Neutrophil (primary cell): ENCODE measurements at regions not wholly inside any gene's neighbourhood (a gene's known extent, or its start where the extent isn't known, plus 50 kb on each side); places are given as distances from the start of the nearest gene placed in this dataset.

Source experiments
- H3K27ac ChIP-seq: fragments of 200-600 bp; sonication (generic); 2 replicates; pipeline ENCODE4 v1.5.1; 2016; ENCODE audit warnings: mild to moderate bottlenecking, moderate library complexity
- H3K27me3 ChIP-seq: fragments of 200-600 bp; sonication (generic); 2 replicates; pipeline ENCODE4 v1.6.0; 2016; ENCODE audit warnings: mild to moderate bottlenecking
- H3K36me3 ChIP-seq: fragments of 200-600 bp; sonication (generic); 2 replicates; pipeline ENCODE4 v1.5.1; 2017
- H3K4me1 ChIP-seq, 2 experiments: fragments of 200-600 bp in 1 of 2; sonication (generic) in 1 of 2; 1 replicate in 1 of 2; 2 replicates in 1 of 2; pipeline versions ENCODE4 v1.5.1 to v1.6.1; 2013 to 2016; ENCODE audit warnings: low read depth in 1 of 2, low read length in 1 of 2, mild to moderate bottlenecking in 1 of 2, moderate library complexity in 1 of 2; ENCODE audit not compliant: control insufficient read depth in 1 of 2, insufficient read depth in 1 of 2
- H3K4me3 ChIP-seq, 2 experiments: fragments of 200-600 bp in 1 of 2; sonication (generic) in 1 of 2; 1 replicate in 1 of 2; 2 replicates in 1 of 2; pipeline ENCODE4 v1.5.1; 2013 to 2016; ENCODE audit warnings: low read depth in 1 of 2, low read length in 1 of 2, mild to moderate bottlenecking in 1 of 2, moderate library complexity in 1 of 2
- H3K9me3 ChIP-seq: fragments of 200-600 bp; sonication (generic); 2 replicates; pipeline ENCODE4 v1.5.1; 2016
- CTCF ChIP-seq: fragments of 200-600 bp; sonication (generic); IDR thresholded peaks from 2 replicates; pipeline ENCODE4 v1.5.1; 2016; ENCODE audit warnings: antibody characterized with exemption

DNA sequence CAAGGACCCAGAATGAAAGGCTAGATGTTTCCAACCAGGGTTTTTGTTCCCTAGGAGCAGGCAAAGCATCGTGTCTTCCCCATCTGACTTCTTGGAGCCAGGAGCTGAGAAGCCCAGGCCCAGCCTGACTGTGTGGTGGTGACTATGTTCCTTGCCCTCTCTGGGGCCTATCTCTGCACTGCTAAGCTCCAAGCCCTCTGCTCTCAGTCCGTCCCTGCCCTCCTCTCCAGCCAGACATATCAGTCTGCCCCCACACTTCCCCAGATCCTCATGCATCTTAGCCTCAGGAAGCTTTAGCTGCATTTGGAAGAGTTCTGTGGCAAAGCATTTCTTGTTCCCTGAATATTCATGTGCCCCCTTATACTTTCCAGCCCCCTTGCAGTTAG is 196.6 kb downstream of the CYP26B1 start:
- no peaks in the 10 kb centered on the region for H3K4me1 ChIP-seq
- no peaks in the 10 kb centered on the region for H3K36me3 ChIP-seq
- TF ChIP-seq CTCF: no peak
- H3K9me3 ChIP-seq: no peaks in the 10 kb centered on the region
- H3K27ac ChIP-seq: no peak overlapping the region
- no peak overlapping the region for H3K4me3 ChIP-seq
- H3K27me3 ChIP-seq: no peaks in the 10 kb centered on the region

GRCh38 chr2:71950256-71951082 is 197.2 kb downstream of the CYP26B1 start:
- no peaks in the 10 kb centered on the region for H3K4me1 ChIP-seq
- no peak overlapping the region for H3K27ac ChIP-seq
- H3K36me3 ChIP-seq: no peaks in the 10 kb centered on the region
- H3K27me3 ChIP-seq: no peaks in the 10 kb centered on the region
- no peak overlapping the region for H3K4me3 ChIP-seq
- no peaks in the 10 kb centered on the region for H3K9me3 ChIP-seq
- TF ChIP-seq CTCF: no peak

GRCh38 chr2:71949537-71949798 is 198.2 kb downstream of the CYP26B1 start:
- no peak for TF ChIP-seq CTCF
- no peaks in the 10 kb centered on the region for H3K36me3 ChIP-seq
- H3K4me3 ChIP-seq: no peak overlapping the region
- H3K9me3 ChIP-seq: no peaks in the 10 kb centered on the region
- H3K27me3 ChIP-seq: no peaks in the 10 kb centered on the region
- no peaks in the 10 kb centered on the region for H3K4me1 ChIP-seq
- no peak overlapping the region for H3K27ac ChIP-seq

- no peaks in the 10 kb centered on the region for H3K4me1 ChIP-seq
- H3K27me3 ChIP-seq: no peaks in the 10 kb centered on the region
- no peaks in the 10 kb centered on the region for H3K36me3 ChIP-seq
- no peak for TF ChIP-seq CTCF
- no peak overlapping the region for H3K4me3 ChIP-seq
- H3K27ac ChIP-seq: no peak overlapping the region
- H3K9me3 ChIP-seq: no peaks in the 10 kb centered on the region
Measured at GRCh38 chr2:71948781-71949536, 198.7 kb downstream of the CYP26B1 start.

GRCh38 chr2:71947809-71948208 is 199.9 kb downstream of the CYP26B1 start:
- no peaks in the 10 kb centered on the region for H3K9me3 ChIP-seq
- H3K27me3 ChIP-seq: no peaks in the 10 kb centered on the region
- H3K4me3 ChIP-seq: no peak overlapping the region
- no peaks in the 10 kb centered on the region for H3K4me1 ChIP-seq
- H3K36me3 ChIP-seq: no peaks in the 10 kb centered on the region
- no peak for TF ChIP-seq CTCF
- H3K27ac ChIP-seq: no peak overlapping the region
